ENCODE measurements at regions not wholly inside any gene's neighbourhood (a gene's known extent, or its start where the extent isn't known, plus 50 kb on each side); places are given as distances from the start of the nearest gene placed in this dataset.
A peak's percentile ranks its signal among the peaks of the same experiment; 100 is the strongest.
"Not testable (repeated sequence)": the region's sequence is repeated elsewhere in the genome, so short reads cannot be mapped to it uniquely, and the experiment has no call there.

DNA sequence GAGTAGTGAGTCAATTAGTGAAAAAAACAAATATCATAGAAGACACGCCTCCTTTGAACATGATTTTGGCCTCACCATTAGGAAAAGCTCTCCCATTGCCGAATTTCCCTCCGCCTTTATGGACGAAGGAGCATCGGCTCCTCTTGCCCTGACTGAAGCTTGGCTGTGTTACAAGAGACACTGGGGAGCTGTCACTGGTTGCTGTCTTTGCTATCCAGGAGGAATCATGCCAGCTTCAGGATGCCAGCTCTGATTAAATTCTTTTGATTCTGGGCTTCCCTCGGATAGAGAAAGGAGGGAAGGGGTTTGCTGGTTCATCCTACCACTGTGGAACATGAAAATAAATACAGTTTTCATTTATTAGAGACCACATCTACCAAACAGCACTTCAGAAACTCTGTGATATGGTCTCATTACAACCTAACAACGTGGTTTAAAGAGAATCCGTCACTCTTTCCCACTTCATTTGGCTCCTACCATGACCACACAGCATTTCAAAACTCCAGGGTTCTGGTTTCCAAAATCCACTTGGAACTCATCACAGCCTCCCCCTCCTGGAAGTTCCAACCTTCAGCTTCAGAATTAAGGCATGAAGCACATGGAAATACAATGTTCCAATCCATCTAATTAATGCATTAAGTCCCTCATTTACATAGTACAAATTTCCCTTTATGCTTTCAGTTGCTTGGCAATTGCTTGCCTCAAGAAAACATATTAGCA is 446.0 kb downstream of the EFNB2 start:
- peak; percentile 94 for DNase-seq (ENCODE audit: low spot score)
- in situ Hi-C loops (cut with HindIII; ENCODE audit: low sequenced_read_pairs): no loop called here

DNA sequence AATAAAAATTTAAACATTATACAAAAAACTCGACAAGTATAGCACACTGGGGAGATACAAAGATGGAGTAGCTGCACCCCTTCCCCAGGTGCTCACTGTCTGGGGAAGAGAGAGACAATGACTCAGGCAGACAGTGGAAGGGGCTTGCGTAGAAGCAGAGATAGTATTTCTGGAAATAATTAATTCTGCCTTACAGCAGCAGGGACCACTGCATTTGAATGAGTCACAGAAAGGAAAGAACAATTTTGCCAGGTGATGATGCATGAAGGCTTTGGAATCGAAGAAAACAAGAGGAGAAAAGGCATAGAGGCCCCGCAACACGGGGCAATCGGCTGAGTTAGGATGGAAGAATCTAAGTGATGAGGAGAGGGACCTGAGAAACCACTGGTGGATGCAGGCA is 447.4 kb downstream of the EFNB2 start:
- in situ Hi-C loops (cut with HindIII; ENCODE audit: low sequenced_read_pairs): no loop called here

DNA sequence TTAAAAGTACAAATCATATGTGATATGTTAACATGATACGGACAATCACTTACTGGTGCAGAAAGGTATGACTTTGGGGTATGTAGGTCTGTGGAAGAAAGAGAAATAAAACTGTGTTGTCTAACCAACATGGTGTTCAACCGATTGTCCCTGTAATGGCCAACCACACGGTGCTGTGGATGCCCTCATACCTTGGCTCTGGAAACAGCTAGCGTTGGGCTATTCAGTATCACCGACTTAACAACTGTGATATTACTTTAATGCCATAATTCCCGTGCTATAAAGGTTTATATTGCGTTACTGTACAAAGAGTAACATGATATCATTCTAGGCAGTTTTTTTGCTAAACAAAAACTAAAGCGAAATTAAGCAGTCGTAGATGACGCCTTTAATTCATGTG is 448.3 kb downstream of the EFNB2 start:
- DNase-seq (ENCODE audit: low spot score): no peak
- in situ Hi-C loops (cut with HindIII; ENCODE audit: low sequenced_read_pairs): no loop called here

More for the DNA sequence above, 447.4 kb downstream of the EFNB2 start:
- no peak for DNase-seq (ENCODE audit: low spot score)

DNA sequence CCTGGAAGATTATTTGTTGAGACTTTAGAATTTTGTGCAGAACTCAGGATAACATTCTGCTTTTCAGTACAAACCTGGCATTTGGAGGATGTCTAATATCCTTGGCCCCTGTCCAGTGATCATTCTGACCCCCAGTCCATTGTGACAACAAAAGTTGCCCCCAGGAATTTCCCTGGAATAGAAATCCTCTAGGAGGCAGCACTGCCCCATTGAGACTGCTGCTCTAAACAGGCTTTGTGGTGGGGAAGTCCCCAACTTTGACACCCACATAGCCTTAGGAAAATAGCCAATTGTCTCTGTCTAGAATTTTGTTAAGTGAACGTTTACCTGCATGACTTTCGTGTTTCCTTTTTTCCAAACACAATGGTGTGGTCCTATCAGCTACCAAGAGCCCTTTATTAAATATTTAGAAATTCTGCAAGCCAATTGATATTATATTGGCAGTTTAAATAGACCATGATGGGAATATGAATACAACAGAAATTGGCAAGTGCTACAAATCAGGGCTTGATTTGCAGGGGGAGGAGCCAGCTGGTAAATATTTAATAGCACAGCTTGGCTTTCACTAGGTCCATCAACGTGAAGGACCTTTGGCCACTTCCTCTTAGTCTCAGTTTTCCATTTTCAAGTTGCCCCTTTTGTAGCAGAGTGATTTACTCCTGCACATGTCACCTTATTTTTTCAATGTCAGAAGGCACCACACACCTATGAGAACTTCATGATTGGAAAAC is 451.7 kb downstream of the EFNB2 start:
- peak; percentile 5 for DNase-seq (ENCODE audit: low spot score)
- in situ Hi-C loops (cut with HindIII; ENCODE audit: low sequenced_read_pairs): no loop called here

- DNase-seq (ENCODE audit: low spot score); in situ Hi-C loops (cut with HindIII; ENCODE audit: low sequenced_read_pairs): not testable (repeated sequence)
Observed at GRCh38 chr13:106081221-106081620, 454.2 kb downstream of the EFNB2 start.

DNA sequence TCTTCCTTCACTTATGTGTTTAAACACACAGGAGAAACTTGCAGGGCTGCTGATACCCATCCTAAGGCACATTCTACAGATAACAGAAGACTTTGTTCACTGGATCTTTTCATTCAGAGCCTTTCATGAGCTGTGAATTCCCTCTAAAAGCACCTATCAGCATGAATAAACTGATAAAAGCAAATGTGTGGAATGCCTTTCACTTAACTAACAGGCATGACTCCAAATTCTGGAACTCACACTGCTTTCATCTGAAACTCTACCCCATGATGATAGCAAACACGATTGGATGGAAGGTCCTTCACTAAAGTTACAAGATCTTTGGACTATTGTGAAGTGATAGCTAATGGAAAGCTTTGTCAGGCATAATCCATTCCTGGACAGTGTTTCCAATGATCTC is 457.3 kb downstream of the EFNB2 start:
- in situ Hi-C loops (cut with HindIII; ENCODE audit: low sequenced_read_pairs): no loop called here
- DNase-seq (ENCODE audit: low spot score): no peak

- in situ Hi-C loops (cut with HindIII; ENCODE audit: low sequenced_read_pairs): no loop called here
- no peak for DNase-seq (ENCODE audit: low spot score)
Observed at GRCh38 chr13:106077017-106077416, 458.4 kb downstream of the EFNB2 start.

DNA sequence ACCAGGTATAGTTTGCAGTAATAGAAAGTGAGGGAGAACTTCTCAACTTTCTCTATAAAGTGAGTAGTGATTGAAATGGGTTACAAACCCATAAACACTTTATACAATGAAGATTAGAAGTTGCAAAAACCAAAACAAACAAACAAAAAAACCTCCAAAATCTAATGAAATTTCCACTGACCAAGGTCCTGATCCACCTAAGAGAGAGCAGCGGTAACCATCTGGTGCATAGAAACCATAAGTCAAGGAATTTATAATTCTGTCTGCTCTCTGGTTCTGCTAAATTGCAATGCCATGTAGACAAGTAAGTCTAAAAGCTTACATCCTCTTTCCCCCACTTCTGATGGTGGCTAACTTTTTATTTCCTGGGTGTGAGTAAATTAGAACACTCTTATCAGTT is 463.4 kb downstream of the EFNB2 start:
- no peak for DNase-seq (ENCODE audit: low spot score)
- in situ Hi-C loops (cut with HindIII; ENCODE audit: low sequenced_read_pairs): no loop called here

- DNase-seq (ENCODE audit: low spot score): no peak
Observed at GRCh38 chr13:106063591-106064313, 471.7 kb downstream of the EFNB2 start.

GRCh38 chr13:106061781-106062180 is 473.7 kb downstream of the EFNB2 start:
- in situ Hi-C loops (cut with HindIII; ENCODE audit: low sequenced_read_pairs): no loop called here
- no peak for DNase-seq (ENCODE audit: low spot score)

More at GRCh38 chr13:106063591-106064313, 471.7 kb downstream of the EFNB2 start:
- in situ Hi-C loops (cut with HindIII; ENCODE audit: low sequenced_read_pairs): no loop called here

DNA sequence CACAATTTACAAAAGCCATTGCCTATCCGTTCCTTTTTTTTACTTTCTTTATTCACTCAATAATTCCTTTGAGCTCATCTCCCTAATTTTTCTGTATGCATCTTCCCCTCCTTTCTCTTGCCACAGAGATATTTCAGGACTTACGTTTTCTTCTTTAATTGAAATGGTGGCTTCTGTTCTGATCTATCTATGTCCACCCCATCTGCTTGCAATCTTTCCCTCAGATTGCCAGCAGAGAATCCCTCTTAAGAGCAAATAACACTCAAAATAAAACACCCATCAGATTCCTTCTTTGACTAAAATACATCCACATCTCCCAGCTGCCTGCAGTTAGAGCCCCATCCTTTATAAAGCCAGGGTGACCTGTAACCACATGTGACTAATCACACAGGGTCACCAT is 478.6 kb downstream of the EFNB2 start:
- in situ Hi-C loops (cut with HindIII; ENCODE audit: low sequenced_read_pairs): no loop called here

GRCh38 chr13:106052200-106052767 is 483.2 kb downstream of the EFNB2 start:
- in situ Hi-C loops (cut with HindIII; ENCODE audit: low sequenced_read_pairs): no loop called here
- DNase-seq (ENCODE audit: low spot score): no peak

More for the DNA sequence above, 478.6 kb downstream of the EFNB2 start:
- no peak for DNase-seq (ENCODE audit: low spot score)

GRCh38 chr13:106049171-106049570 is 486.3 kb downstream of the EFNB2 start:
- in situ Hi-C loops (cut with HindIII; ENCODE audit: low sequenced_read_pairs): no loop called here
- DNase-seq (ENCODE audit: low spot score): no peak

DNA sequence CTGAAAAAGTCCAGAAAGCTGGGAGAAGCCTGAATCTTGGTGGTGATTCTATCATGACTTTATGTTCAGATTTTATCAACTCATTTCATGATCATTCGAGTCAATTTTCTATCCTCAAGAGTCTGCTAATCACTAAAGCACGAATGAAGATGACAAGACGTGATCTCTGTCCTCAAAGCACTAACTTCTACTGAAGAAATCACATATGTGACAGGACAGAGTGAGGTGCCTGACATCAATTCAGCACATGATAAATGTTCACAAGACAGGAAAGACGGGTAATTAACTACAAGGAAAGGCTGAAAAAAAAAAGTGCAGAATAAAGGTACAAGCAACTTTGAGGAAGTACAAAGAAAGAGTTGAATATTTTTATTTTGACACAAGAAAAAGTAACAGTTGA is 487.1 kb downstream of the EFNB2 start:
- in situ Hi-C loops (cut with HindIII; ENCODE audit: low sequenced_read_pairs): no loop called here
- DNase-seq (ENCODE audit: low spot score): no peak

GRCh38 chr13:106047859-106048258 is 487.6 kb downstream of the EFNB2 start:
- in situ Hi-C loops (cut with HindIII; ENCODE audit: low sequenced_read_pairs): no loop called here
- DNase-seq (ENCODE audit: low spot score): no peak

DNA sequence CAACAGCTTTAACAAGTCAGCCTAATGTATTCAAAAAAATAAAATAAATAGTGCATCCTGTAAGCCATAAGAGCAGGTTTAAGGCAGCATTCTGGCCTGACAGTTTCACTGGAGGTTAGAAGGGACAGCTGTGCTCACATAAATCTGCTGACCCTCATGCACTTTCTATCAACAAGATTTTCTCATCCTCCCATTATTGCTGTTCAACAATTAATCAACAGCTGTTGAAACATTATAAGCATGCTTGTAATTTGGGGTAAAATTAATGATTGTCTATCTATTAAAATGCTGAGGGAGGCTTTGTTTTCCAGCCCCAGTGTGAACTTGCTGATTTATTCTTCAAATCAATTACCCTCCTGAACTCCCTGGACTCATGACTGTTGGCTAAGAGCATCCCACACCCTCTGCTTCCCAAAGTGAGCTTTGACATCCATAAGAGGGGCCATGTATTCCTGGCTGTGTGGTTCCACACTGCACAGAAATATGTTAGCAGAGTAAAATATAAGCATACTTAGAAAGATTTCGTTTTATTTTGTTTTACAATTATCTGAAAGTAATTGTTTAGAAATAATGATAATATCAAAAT is 492.4 kb downstream of the EFNB2 start:
- no peak for DNase-seq (ENCODE audit: low spot score)

DNA sequence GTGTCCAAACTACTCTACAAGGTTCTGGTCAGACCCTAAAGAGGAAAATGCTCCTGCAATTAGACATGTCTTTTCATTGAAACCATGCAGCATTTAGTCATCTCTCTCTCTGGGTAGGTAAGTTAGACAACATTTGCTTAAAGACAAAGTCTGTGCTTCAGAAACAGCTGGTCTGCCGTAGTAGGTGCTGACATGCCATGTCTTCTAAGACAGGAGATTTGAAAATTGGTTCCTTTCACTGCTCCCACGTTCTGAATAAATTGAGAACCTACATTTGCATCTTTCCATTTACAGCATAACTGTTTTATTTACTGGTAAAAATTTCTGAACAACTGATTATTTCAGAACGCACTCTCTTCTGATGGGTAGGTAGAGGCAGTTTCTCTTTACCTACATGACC is 494.0 kb downstream of the EFNB2 start:
- in situ Hi-C loops (cut with HindIII; ENCODE audit: low sequenced_read_pairs): no loop called here
- DNase-seq (ENCODE audit: low spot score): no peak

More for the DNA sequence above, 492.4 kb downstream of the EFNB2 start:
- in situ Hi-C loops (cut with HindIII; ENCODE audit: low sequenced_read_pairs): no loop called here

- DNase-seq (ENCODE audit: low spot score): no peak
- in situ Hi-C loops (cut with HindIII; ENCODE audit: low sequenced_read_pairs): no loop called here
Observed at GRCh38 chr13:106038752-106039151, 496.7 kb downstream of the EFNB2 start.

GRCh38 chr13:106036870-106037269 is 498.6 kb downstream of the EFNB2 start:
- in situ Hi-C loops (cut with HindIII; ENCODE audit: low sequenced_read_pairs): no loop called here
- no peak for DNase-seq (ENCODE audit: low spot score)
